Kidney (tissue), 13 donors: ENCODE measurements at regions not wholly inside any gene's neighbourhood (a gene's known extent, or its start where the extent isn't known, plus 50 kb on each side); places are given as distances from the start of the nearest gene placed in this dataset.

Experiments used
- DNase-seq, 5 donors: peaks; one replicate each; pipeline ENCODE4 v3.0.0-alpha.2; 2013 to 2020
- FAIRE-seq: peaks from 2 replicates; lab custom pipeline; 2012; peaks lifted over from hg19 to GRCh38; lab: Jason Lieb, UNC
- H3K27ac ChIP-seq, 2 donors: one replicate each; pipeline ENCODE4 v1.7.0; 2013; ENCODE audit warnings: low read depth in 2 of 2, low read length in 2 of 2, inconsistent platforms in 1 of 2
- H3K27me3 ChIP-seq: one replicate; pipeline ENCODE4 v1.7.1; 2013; ENCODE audit warnings: low read length, inconsistent platforms; ENCODE audit not compliant: control insufficient read depth, insufficient read depth
- H3K36me3 ChIP-seq, 3 donors: one replicate each; pipeline versions ENCODE4 v1.7.0 to v1.7.1; 2013; ENCODE audit warnings: low read length in 3 of 3, control low read depth in 1 of 3, inconsistent platforms in 1 of 3; ENCODE audit not compliant: insufficient read depth in 3 of 3, control insufficient read depth in 2 of 3
- H3K4me1 ChIP-seq, 3 donors: one replicate each; pipeline versions ENCODE4 v1.7.0 to v1.7.1; 2013; ENCODE audit warnings: low read length in 3 of 3, inconsistent platforms in 1 of 3, low read depth in 1 of 3; ENCODE audit not compliant: control insufficient read depth in 2 of 3, insufficient read depth in 2 of 3
- H3K4me3 ChIP-seq, 3 donors: one replicate each; pipeline versions ENCODE4 v1.7.0 to v1.8.1; 2013; ENCODE audit warnings: low read length in 3 of 3, control low read depth in 1 of 3, inconsistent platforms in 1 of 3
- H3K9ac ChIP-seq, 3 donors: one replicate each; pipeline versions ENCODE4 v1.7.0 to v1.7.1; 2013; ENCODE audit warnings: low read length in 3 of 3, control low read depth in 1 of 3, inconsistent platforms in 1 of 3
- H3K9me3 ChIP-seq, 3 donors: one replicate each; pipeline versions ENCODE4 v1.7.0 to v1.7.1; 2013; ENCODE audit warnings: low read length in 3 of 3, control low read depth in 1 of 3, inconsistent platforms in 1 of 3; ENCODE audit not compliant: control insufficient read depth in 2 of 3, insufficient read depth in 1 of 3
- intact Hi-C: fragments of 100-400 bp; cut with DNase I; formaldehyde crosslinking; loops from one replicate; pipeline ENCODE4 v1.11.1; 2022
- TF ChIP-seq, protein P1 (sequence below): IDR thresholded peaks from 3 replicates; pipeline ENCODE4 v1.5.1; 2012; ENCODE audit warnings: mild to moderate bottlenecking, moderate library complexity, borderline replicate concordance; ENCODE audit not compliant: insufficient read depth; ENCODE audit errors: extremely low read depth
- donor health status: control.
- donor health status: control.
- donor health status: control.
- donor health status: control.
- donor health status: control.
- donor health status: DM: yes; HTN: yes; CAD: no.
- donor health status: Normal renal cell carcinoma (clear cell type).

DNA sequence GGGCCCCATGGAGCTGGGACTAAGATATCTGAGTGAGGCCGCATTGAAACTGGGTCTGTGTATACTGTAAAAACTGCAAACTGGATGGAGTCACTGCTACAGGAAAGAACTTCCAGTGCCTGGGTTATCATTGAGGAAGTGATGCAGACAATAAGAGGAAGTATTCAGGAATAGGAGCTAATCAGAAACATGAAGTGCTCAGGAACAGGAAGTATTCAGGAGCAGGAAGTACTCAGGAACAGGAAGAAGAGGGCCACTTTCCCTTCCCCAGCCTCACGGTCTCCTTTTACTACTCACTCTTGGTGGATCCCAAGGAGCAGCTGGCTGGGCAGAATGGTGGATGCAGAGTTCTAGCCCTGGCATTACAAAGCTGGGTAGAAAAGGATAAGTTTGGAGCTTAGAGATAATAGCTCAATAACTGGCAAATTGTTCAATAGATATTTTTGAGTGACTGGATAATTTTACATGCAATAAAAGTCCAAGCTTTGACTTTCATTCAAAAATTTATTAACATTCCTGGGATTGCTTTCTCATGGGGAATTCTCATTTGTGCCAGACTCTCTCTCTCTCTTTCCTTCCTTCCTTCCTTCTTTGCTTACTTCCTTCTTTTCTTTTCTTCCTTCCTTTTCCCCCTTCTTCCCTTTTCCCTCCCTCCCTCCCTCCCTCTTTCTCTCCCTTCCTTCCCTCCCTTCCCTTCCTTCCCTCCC is 82.2 kb upstream of the PAX1 start:
- TF ChIP-seq, protein P1, sequence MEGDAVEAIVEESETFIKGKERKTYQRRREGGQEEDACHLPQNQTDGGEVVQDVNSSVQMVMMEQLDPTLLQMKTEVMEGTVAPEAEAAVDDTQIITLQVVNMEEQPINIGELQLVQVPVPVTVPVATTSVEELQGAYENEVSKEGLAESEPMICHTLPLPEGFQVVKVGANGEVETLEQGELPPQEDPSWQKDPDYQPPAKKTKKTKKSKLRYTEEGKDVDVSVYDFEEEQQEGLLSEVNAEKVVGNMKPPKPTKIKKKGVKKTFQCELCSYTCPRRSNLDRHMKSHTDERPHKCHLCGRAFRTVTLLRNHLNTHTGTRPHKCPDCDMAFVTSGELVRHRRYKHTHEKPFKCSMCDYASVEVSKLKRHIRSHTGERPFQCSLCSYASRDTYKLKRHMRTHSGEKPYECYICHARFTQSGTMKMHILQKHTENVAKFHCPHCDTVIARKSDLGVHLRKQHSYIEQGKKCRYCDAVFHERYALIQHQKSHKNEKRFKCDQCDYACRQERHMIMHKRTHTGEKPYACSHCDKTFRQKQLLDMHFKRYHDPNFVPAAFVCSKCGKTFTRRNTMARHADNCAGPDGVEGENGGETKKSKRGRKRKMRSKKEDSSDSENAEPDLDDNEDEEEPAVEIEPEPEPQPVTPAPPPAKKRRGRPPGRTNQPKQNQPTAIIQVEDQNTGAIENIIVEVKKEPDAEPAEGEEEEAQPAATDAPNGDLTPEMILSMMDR = no peak
- H3K4me1 ChIP-seq = no peaks in the 10 kb centered on the region
- no peaks in the 10 kb centered on the region for H3K9me3 ChIP-seq
- no peaks in the 10 kb centered on the region for H3K36me3 ChIP-seq
- no peak overlapping the region for H3K9ac ChIP-seq
- no peak overlapping the region for H3K4me3 ChIP-seq
- H3K27me3 ChIP-seq = no peaks in the 10 kb centered on the region
- H3K27ac ChIP-seq = no peak overlapping the region
- intact Hi-C loops = no loop called here
- DNase-seq (no peak), FAIRE-seq (no peak)

DNA sequence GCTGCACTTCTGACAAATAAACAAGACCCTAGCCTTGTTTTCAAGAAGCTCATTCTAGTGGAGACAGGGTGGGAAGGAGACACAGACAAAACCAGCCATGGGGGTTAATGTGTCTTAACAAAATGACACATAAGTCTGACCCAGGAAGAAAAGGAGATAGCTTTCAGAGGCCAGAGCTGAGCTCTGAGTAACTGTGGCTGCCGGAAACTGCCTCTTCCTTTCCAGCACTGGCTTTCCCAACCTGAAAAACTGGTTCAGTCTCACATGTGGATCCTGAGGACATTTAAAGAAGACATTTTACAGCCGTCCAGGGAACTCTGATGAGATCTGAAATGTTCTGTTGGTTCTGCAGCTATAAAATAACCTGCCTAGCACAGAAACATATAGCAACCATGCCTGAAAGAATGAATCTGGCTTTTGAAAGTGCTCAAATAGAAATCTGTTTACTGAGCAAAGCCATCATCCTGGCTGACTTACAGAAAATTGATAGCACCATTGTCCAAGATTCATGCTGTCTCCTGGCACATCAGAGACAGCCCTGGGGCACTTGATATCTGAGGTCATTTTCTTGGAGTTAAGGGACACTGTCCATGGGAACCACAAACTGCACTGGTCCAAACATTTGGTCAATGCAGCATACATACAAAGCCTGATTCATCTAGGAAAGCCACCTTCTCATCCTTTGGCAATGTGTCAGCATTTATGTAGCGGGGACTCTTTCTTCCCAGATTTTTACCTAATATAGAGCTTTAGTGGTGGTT is 83.2 kb upstream of the PAX1 start:
- no peak for FAIRE-seq
- TF ChIP-seq, protein P1 = no peak
- intact Hi-C loops = no loop called here

DNA sequence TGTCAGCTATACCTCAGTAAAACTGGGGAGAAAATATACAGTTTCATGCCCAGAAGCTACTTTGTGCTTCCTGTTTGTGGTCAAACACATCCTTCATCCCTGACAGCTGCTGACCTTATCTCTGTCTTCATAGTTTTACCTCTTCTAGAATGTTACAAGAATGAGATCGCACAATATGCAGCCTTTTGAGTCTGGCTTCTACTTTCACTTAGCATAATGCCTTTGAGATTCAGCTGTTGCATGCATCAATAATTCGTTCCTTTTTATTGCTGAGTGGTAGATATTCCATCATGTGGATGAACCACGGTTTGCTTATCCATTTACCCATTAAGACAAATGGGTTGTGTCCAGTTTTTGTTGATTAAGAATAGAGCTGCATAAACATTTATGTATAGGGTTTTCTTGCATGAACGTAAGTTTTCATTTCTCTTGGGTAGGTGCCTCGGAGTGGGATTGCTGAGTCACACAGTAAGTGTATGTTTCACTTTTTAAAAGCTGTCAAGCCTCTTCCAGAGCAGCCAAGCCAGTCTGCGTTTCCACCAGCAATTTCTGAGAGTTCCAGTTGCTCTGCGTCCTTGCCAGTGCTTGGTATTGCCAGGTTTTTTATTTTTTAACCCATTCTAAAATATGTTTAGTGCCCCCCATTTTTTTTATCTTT is 86.6 kb upstream of the PAX1 start:
- no peaks in the 10 kb centered on the region for H3K36me3 ChIP-seq
- no peak overlapping the region for H3K9ac ChIP-seq
- FAIRE-seq (no peak), DNase-seq (no peak)
- H3K27me3 ChIP-seq = no peaks in the 10 kb centered on the region
- no peak overlapping the region for H3K4me3 ChIP-seq
- no peaks in the 10 kb centered on the region for H3K9me3 ChIP-seq
- intact Hi-C loops = no loop called here
- H3K27ac ChIP-seq = no peak overlapping the region
- TF ChIP-seq, protein P1 = no peak
- no peaks in the 10 kb centered on the region for H3K4me1 ChIP-seq

More for the DNA sequence above, 83.2 kb upstream of the PAX1 start:
- Histone ChIP-seq H3K27ac (no peak overlapping the region), H3K9me3 (no peaks in the 10 kb centered on the region), H3K4me3 (no peak overlapping the region), H3K4me1 (no peaks in the 10 kb centered on the region), H3K9ac (no peak overlapping the region), H3K27me3 (no peaks in the 10 kb centered on the region), H3K36me3 (no peaks in the 10 kb centered on the region)
- no peak for DNase-seq
